ENCODE measurements at regions not wholly inside any gene's neighbourhood (a gene's known extent, or its start where the extent isn't known, plus 50 kb on each side); places are given as distances from the start of the nearest gene placed in this dataset.

- TF ChIP-seq CTCF (IDR thresholded peaks at IDR 0.05; ENCODE audit: low read depth, low read length) (no peak), POLR2A (IDR thresholded peaks at IDR 0.05; ENCODE audit: extremely low read depth, insufficient read length) (no peak)
These were observed 1307.9 kb downstream of the UQCRFS1 start for GRCh38 chr19:27905074-27905473.
